NCI-H82 (cell line): ENCODE measurements at regions not wholly inside any gene's neighbourhood (a gene's known extent, or its start where the extent isn't known, plus 50 kb on each side); places are given as distances from the start of the nearest gene placed in this dataset.

ENCODE experiments used
- DNase-seq: peaks from one replicate; lab custom pipeline; 2025; lab: John Stamatoyannopoulos, UW

- no peak for DNase-seq
Observed at GRCh38 chr17:34825884-34826283, 135.4 kb downstream of the CCT6B start.

DNA sequence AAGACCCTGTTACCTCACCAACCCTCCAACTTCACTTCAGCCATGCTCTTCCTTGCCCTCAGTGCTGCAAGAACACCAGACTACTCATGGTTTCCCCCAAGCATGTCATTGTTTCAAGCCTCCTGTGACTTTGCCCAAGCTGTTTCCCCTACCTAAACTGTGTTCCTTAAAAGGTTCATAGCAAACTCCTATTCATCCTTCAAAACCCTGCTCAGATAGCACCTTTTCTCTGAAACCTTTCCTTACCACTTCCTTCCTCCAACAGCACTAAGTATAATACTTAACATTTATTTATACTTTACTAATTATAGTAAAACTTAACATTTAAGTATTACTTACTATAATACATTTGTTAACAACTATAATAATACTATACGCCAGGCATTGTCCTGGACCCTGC is 136.2 kb downstream of the CCT6B start:
- DNase-seq = no peak

GRCh38 chr17:34823023-34823422 is 138.2 kb downstream of the CCT6B start:
- DNase-seq = no peak

GRCh38 chr17:34822007-34822739 is 139.1 kb downstream of the CCT6B start:
- DNase-seq = peak; percentile 49

- no peak for DNase-seq
Observed at GRCh38 chr17:34820922-34821321, 140.3 kb downstream of the CCT6B start.

GRCh38 chr17:34820248-34820801 is 140.9 kb downstream of the CCT6B start:
- peak; percentile 65 for DNase-seq

DNA sequence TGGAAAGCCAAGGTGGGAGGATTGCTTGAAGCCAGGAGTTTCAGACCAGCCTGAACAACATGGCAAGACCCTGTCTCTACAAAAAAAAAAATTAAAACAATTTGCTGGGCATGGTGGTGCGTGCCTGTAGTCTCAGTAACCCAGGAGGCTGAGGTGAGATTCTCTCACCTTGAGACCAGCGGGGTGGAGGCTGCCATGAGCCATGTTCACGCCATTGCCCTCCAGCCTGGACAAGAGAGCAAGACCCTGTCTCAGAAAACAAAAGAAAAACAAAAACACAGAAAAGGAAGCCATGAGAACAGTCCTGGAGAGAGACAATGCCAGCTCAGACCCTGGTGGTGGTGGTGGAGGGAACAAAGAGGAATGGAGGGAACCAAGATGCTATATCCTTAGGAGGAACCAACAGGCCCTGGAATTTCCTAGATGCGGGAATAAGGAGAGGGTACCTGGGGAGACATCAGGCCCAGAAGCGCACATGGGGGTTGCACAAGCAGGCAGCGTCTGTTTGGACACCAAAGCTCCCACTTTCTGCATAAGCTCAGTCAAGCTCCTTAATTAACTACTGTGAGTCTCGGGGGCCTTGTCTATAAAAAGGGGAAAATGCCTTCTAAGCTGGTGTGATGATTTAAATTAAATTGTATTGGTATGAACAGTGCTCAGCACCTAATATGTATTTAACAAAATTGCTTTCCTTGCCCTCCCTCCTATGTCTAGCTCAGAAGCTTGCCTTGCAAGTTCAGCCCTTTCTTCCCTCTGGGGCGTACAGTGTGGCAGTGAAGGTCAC is 143.8 kb downstream of the CCT6B start:
- DNase-seq = peak; percentile 28

DNA sequence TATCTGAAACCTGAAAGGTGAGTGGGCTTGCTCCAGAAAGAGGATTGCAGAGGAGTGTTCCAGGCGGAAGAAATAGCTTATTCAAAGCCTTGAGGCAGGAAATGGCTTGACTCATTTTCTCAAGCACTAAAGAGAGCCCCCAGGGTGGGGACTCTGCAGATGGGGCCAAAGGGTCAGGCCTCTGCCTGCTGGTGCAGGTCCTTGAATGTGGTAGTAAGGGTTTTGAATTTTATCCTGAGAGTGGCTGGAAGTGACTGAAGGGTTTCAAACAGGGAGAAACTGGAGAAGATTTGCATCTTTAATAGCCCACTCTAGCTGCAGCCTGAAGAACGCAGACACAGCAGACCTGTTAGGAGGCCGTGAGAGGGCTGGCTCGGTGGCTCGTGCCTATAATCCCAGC is 144.4 kb downstream of the CCT6B start:
- DNase-seq = peak; percentile 15

- peak; percentile 68 for DNase-seq
Observed at GRCh38 chr17:34813290-34813689, 148.0 kb downstream of the CCT6B start.

- DNase-seq = no peak
Observed at GRCh38 chr17:34811561-34811960, 149.7 kb downstream of the CCT6B start.

DNA sequence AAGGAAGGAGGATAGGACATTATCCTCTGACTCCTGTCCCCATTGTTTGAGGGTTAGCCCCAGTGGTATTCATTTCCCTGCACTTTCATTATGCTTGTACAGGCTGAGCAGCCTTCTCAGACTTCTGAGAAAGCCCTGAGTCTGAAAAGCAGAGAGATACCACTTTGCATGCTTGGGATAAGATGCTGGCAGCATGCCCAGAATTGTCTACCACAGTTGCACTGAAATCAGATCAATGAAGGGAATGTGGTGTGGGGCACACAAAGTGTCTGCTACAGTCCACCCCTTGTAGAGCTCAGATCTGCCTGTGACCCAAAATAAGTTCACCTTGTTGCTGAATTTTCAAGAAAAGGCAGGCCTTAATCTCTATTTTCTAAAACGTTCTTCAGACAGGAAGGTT is 160.6 kb downstream of the CCT6B start:
- DNase-seq = peak; percentile 40

- no peak for DNase-seq
Observed at GRCh38 chr17:34799751-34800150, 161.5 kb downstream of the CCT6B start.

DNA sequence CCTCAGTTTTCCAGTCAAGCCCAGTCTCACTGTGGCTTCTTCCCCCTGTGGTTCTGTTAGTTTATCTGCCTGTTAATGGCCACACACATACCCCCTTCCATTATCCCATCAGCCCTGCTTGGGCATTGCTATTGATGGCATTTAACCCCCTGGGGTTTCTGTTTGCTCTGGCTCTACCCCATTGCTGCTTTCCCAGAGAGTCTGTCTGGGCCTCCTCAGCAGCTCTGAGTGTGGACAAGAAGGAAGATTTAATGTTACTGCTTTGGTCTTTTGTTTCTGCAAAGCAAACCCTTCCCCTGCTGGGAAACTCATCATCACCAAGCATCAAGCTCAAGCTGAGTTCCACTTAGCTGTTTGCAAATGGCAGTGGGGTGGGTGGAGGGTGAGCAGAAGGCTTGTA is 162.7 kb downstream of the CCT6B start:
- DNase-seq = no peak

- DNase-seq = no peak
Observed at GRCh38 chr17:34797720-34798119, 163.5 kb downstream of the CCT6B start.

- DNase-seq = peak; percentile 74
Observed at GRCh38 chr17:34793231-34793908, 167.9 kb downstream of the CCT6B start.

GRCh38 chr17:34788696-34789095 is 172.6 kb downstream of the CCT6B start:
- no peak for DNase-seq

- no peak for DNase-seq
Observed at GRCh38 chr17:34784526-34784925, 176.7 kb downstream of the CCT6B start.

GRCh38 chr17:34782271-34782670 is 179.0 kb downstream of the CCT6B start:
- DNase-seq = no peak

DNA sequence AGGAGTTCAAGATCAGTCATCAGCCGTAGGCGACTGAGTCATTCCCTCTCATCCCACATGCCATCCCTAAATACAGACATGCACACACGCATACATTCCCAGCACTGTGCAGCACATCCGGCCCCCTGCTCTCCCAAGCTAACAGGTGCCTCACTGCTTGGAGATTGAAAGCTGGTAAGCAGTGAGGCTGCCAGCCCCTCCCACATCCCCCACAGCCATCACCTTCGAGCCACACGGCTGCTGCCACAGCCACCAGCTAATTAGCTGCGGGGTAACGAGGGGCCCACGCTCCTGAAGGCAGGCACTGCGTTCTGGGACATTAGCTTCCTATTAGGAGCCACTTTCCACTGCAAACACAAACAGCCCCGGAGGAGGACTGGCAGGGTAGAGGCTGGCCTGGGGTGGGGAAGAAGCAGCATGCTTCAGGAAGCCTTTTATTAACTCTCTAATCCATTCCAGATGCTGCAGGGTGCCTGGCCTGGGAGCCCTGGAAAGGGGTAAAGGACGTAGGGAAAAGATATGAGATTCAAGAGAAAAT is 179.6 kb downstream of the CCT6B start:
- DNase-seq = peak; percentile 92

GRCh38 chr17:34781071-34781470 is 180.2 kb downstream of the CCT6B start:
- DNase-seq = peak; percentile 35

DNA sequence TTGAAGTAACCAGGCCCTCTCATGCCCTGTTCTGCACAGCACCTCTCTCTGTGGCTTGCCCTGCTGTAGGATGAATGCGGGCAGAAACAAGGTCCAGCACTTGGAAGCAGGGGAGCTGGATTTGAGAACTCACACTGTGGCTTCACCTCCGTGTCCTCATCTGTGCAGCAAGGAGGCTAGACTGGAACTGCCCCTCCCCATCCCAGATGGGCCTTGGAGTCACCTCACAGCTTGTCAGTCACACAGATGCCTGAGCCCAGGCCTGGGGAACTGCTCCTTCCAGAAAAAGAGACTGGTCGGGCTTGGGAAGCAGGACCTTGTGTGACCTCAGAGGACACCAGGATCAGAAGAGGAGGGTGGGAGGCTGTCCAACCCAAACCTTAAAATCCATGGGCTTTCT is 180.8 kb downstream of the CCT6B start:
- DNase-seq = peak; percentile 24
